GM18858 (cell line): ENCODE measurements at regions not wholly inside any gene's neighbourhood (a gene's known extent, or its start where the extent isn't known, plus 50 kb on each side); places are given as distances from the start of the nearest gene placed in this dataset.
"Not testable (repeated sequence)": the region's sequence is repeated elsewhere in the genome, so short reads cannot be mapped to it uniquely, and the experiment has no call there.

ENCODE experiments used
- ATAC-seq: cut with Tn5 transposase; IDR thresholded peaks from one replicate; pipeline ENCODE4 v1.9.1; 2021; ENCODE audit not compliant: unreplicated experiment

- ATAC-seq = no peak
Observed at GRCh38 chr7:46945328-46945727, 636.6 kb downstream of the TNS3 start.

- no peak for ATAC-seq
Observed at GRCh38 chr7:46943996-46944395, 637.9 kb downstream of the TNS3 start.

GRCh38 chr7:46942574-46942973 lies 639.3 kb downstream of the TNS3 start:
- no peak for ATAC-seq

- no peak for ATAC-seq
Observed at GRCh38 chr7:46940178-46940577, 641.7 kb downstream of the TNS3 start.

- no peak for ATAC-seq
Observed at GRCh38 chr7:46939558-46939957, 642.4 kb downstream of the TNS3 start.

GRCh38 chr7:46939089-46939488 lies 642.8 kb downstream of the TNS3 start:
- ATAC-seq = no peak

GRCh38 chr7:46937826-46938225 lies 644.1 kb downstream of the TNS3 start:
- ATAC-seq = no peak

GRCh38 chr7:46934198-46934825 lies 647.6 kb downstream of the TNS3 start:
- ATAC-seq = no peak

- no peak for ATAC-seq
Observed at GRCh38 chr7:46933596-46933995, 648.3 kb downstream of the TNS3 start.

- no peak for ATAC-seq
Observed at GRCh38 chr7:46932676-46933424, 649.1 kb downstream of the TNS3 start.

- ATAC-seq = no peak
Observed at GRCh38 chr7:46932306-46932675, 649.6 kb downstream of the TNS3 start.

- ATAC-seq = no peak
Observed at GRCh38 chr7:46930366-46930765, 651.5 kb downstream of the TNS3 start.

- ATAC-seq = no peak
Observed at GRCh38 chr7:46929359-46929758, 652.6 kb downstream of the TNS3 start.

GRCh38 chr7:46928719-46929118 lies 653.2 kb downstream of the TNS3 start:
- ATAC-seq = no peak

GRCh38 chr7:46927131-46927810 lies 654.6 kb downstream of the TNS3 start:
- no peak for ATAC-seq

- ATAC-seq = no peak
Observed at GRCh38 chr7:46916581-46916980, 665.3 kb downstream of the TNS3 start.

GRCh38 chr7:46912692-46913091 lies 669.2 kb downstream of the TNS3 start:
- no peak for ATAC-seq

GRCh38 chr7:46909601-46910051 lies 672.3 kb downstream of the TNS3 start:
- ATAC-seq = no peak

GRCh38 chr7:46908770-46909169 lies 673.1 kb downstream of the TNS3 start:
- ATAC-seq = no peak

- ATAC-seq = not testable (repeated sequence)
Observed at GRCh38 chr7:46904523-46904922, 677.4 kb downstream of the TNS3 start.

GRCh38 chr7:46902463-46902862 lies 679.4 kb downstream of the TNS3 start:
- ATAC-seq = no peak
